Mammary epithelial cell (primary cell): ENCODE measurements at regions not wholly inside any gene's neighbourhood (a gene's known extent, or its start where the extent isn't known, plus 50 kb on each side); places are given as distances from the start of the nearest gene placed in this dataset.

Experiments
- EZH2 ChIP-seq: IDR thresholded peaks from 2 replicates; pipeline ENCODE4 v1.6.1; 2012; ENCODE audit warnings: low read length, inconsistent platforms, borderline replicate concordance
- TF ChIP-seq, protein P1 (sequence below), 2 donors: IDR thresholded peaks in 1 of 2; conservative IDR thresholded peaks in 1 of 2; 2 replicates each; pipeline ENCODE4 v1.5.1; 2011 to 2012; ENCODE audit warnings: inconsistent platforms in 2 of 2, low read length in 2 of 2, mild to moderate bottlenecking in 2 of 2, control low read depth in 1 of 2, low read depth in 1 of 2; ENCODE audit not compliant: insufficient read depth in 1 of 2; ENCODE audit errors: extremely low read depth in 1 of 2

DNA sequence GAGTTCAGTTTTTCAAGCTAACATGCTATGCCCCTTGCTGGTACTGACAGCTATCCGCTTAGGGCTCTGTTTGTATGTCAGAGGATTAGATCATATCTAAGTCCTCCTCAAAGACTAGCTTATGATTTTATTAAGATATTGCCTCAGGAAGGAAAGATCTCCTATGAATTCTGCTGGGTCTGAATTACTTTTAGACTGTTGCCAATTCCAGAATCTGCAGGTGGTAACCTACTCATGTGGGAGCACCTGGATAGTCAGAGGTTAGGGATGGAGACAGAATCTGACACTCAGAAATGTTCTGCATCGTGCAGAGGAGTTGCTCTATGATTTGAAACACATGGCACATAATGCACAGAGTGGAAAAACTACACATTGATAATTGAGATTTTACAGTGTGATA is 843.4 kb downstream of the SLC6A15 start:
- TF ChIP-seq, protein P1, sequence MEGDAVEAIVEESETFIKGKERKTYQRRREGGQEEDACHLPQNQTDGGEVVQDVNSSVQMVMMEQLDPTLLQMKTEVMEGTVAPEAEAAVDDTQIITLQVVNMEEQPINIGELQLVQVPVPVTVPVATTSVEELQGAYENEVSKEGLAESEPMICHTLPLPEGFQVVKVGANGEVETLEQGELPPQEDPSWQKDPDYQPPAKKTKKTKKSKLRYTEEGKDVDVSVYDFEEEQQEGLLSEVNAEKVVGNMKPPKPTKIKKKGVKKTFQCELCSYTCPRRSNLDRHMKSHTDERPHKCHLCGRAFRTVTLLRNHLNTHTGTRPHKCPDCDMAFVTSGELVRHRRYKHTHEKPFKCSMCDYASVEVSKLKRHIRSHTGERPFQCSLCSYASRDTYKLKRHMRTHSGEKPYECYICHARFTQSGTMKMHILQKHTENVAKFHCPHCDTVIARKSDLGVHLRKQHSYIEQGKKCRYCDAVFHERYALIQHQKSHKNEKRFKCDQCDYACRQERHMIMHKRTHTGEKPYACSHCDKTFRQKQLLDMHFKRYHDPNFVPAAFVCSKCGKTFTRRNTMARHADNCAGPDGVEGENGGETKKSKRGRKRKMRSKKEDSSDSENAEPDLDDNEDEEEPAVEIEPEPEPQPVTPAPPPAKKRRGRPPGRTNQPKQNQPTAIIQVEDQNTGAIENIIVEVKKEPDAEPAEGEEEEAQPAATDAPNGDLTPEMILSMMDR (conservative IDR thresholded peaks at IDR 0.05 in 1 of 2, IDR thresholded peaks at IDR 0.05 in 1 of 2; ENCODE audit: extremely low read depth in 1 of 2, insufficient read depth in 1 of 2, low read depth in 1 of 2, low read length in 2 of 2), result no peak
- TF ChIP-seq EZH2, result no peak
